ENCODE measurements at regions not wholly inside any gene's neighbourhood (a gene's known extent, or its start where the extent isn't known, plus 50 kb on each side); places are given as distances from the start of the nearest gene placed in this dataset.

GRCh38 chr17:72576289-72576759 lies 455.5 kb downstream of the SOX9 start:
- TF ChIP-seq POLR2A (IDR thresholded peaks at IDR 0.05; ENCODE audit: low read length) (no peak), GATA1 (IDR thresholded peaks at IDR 0.05; ENCODE audit: low read depth, low read length) (no peak)
